GM12891 (cell line): ENCODE measurements at regions not wholly inside any gene's neighbourhood (a gene's known extent, or its start where the extent isn't known, plus 50 kb on each side); places are given as distances from the start of the nearest gene placed in this dataset.

Experiments
- DNase-seq: peaks from one replicate; pipeline ENCODE4 v3.0.0; 2011; ENCODE audit warnings: low spot score; ENCODE audit not compliant: insufficient read length
- FAIRE-seq: peaks from 2 replicates; lab custom pipeline; 2011; peaks lifted over from hg19 to GRCh38; lab: Jason Lieb, UNC
- PAX5 ChIP-seq: IDR thresholded peaks from 2 replicates; pipeline ENCODE4 v1.6.1; 2011; ENCODE audit warnings: low read length, moderate library complexity, mild to moderate bottlenecking; ENCODE audit not compliant: insufficient read depth, severe bottlenecking
- POLR2A ChIP-seq: IDR thresholded peaks from 2 replicates; pipeline ENCODE4 v1.6.1; 2011; ENCODE audit warnings: low read depth, low read length, control low read depth
- POLR2AphosphoS5 ChIP-seq: IDR thresholded peaks from 2 replicates; pipeline ENCODE4 v1.6.1; 2011; ENCODE audit warnings: low read depth, low read length, control low read depth
- POU2F2 ChIP-seq: IDR thresholded peaks from 2 replicates; pipeline ENCODE4 v1.6.1; 2011; ENCODE audit warnings: low read depth, mild to moderate bottlenecking, control low read depth, low read length, moderate library complexity
- SPI1 ChIP-seq: IDR thresholded peaks from 2 replicates; pipeline ENCODE4 v1.6.1; 2011; ENCODE audit warnings: low read depth, low read length, control low read depth
- TAF1 ChIP-seq: IDR thresholded peaks from 2 replicates; pipeline ENCODE4 v1.6.1; 2011; ENCODE audit warnings: low read depth, low read length, control low read depth

DNA sequence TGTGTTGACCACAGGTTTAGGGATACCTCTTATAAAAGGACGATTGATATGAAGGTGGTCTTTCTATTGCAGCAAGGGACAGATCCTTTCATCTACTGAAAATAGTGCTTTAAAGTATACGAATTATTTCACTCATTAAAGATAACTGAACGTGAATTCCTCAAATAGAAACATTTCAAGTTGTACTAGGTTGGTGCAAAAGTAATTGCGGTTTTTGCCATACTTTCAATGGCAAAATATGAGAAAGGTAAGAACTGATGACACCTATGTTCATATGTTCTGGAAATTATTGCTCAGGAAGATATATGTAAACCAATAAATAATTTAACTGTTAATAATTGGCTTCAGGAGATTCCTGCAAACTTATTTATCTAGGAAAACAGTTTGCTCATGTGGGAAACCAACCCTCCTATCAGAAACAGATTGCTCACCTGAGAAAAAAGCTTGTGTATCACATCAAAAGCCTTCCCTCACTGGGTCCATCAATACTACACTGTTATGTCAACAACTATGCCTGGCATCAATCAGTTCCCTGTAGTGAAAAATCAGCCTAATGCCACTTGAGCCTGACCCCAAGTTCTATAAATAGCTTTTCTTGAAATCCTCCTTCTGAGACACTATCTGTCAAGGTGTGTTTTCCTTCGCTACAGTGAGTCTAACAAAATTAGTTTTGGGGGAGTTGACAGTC is 81.5 kb upstream of the ACSL3 start:
- no peak for DNase-seq
- TF ChIP-seq PAX5 (no peak), TAF1 (no peak), POLR2AphosphoS5 (no peak)
- FAIRE-seq, result no peak

DNA sequence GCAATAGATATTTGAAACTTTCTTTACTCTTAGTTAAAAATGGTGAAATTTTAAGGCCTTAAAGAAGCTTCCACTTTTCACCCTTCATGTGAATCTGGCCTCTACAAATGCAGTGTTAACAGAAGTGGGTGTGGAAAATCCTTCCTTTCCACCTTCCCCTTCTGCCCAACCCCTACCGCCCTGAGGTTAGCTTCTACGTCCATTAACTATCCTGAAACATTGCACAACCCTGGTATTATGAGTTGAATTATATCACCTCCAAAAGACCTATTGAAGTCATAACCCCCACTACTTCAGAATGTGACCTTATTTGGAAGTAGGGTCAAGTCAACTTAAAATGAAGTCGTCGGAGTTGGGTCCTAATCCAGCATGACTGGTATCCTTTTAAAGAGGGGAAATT is 80.8 kb upstream of the ACSL3 start:
- DNase-seq (no peak), FAIRE-seq (no peak)
- no peak for TF ChIP-seq POLR2A
- no peak for TF ChIP-seq PAX5
- no peak for TF ChIP-seq POLR2AphosphoS5
- no peak for TF ChIP-seq POU2F2
- no peak for TF ChIP-seq SPI1
- TF ChIP-seq TAF1, result no peak

DNA sequence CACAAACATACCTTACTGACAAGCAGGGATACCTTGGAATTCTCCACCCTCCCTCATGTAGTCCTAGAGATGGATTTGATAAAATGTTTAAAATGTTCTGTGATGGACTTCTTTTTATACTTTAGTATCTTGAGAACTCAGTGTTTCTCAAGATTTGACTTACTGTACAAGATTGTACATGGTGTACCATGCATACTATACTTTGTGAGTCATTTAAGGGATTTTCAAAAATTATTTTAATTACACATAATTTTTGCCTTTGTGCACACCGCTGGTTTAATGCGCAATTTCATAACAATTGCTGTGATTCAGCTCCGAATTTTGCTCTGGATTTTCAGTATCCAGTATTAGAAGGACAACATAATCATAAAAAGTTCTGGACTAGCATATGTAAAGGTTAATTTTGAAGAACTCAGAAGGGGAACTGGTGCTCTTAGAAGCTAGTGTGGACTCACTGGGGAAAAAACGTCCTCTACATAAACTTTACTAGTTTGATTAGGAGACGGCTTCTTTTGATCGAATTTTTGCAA is 78.6 kb upstream of the ACSL3 start:
- TF ChIP-seq TAF1 (no peak), SPI1 (no peak), POLR2A (no peak), POU2F2 (no peak)
- FAIRE-seq, result no peak
- DNase-seq, result no peak

DNA sequence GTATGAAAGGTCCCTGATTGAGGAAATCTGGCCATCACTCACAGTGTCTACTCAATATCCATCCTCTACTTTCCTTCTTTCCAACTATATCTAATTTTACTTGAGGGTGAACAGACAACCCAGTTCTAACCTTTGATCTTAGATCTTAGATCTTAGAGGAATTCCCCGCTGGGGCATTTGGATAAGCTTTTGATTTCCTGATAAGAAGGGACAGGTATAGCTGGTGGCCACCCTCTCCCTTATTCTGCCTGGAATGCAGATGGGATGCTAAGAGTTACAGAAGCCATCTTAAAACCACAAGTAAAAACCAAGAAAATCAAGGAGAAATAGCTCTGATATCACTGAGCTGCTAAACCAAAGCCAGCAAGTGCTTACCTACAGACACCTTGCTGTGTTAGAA is 77.2 kb upstream of the ACSL3 start:
- TF ChIP-seq POLR2AphosphoS5 (no peak), SPI1 (no peak), TAF1 (no peak), PAX5 (no peak), POU2F2 (no peak), POLR2A (no peak)
- DNase-seq (no peak), FAIRE-seq (no peak)

DNA sequence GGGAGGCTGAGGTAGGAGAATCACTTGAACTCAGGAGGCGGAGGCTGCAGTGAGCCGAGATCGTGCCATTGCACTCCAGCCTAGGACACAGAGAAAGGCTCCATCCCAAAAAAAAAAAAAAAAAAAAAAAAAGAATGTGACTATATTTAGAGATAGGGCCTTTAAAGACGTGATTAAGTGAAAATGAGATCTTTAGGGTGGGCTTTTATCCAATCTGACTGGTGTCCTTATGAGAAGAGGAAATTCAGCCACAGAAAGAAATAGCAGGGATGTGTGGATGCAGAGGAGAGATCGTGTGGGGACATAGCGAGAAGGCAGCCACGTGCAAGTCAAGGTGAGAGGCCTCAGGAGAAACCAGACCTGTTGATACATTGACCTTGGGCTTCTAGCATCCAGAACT is 69.9 kb upstream of the ACSL3 start:
- no peak for FAIRE-seq
- TF ChIP-seq TAF1, result no peak
- no peak for TF ChIP-seq SPI1
- TF ChIP-seq POLR2AphosphoS5, result no peak
- no peak for TF ChIP-seq POU2F2
- no peak for TF ChIP-seq POLR2A
- TF ChIP-seq PAX5, result no peak
- no peak for DNase-seq

GRCh38 chr2:222792001-222792611 is 68.7 kb upstream of the ACSL3 start:
- no peak for FAIRE-seq
- TF ChIP-seq POU2F2 (no peak), POLR2AphosphoS5 (no peak), PAX5 (no peak), POLR2A (no peak), TAF1 (no peak), SPI1 (no peak)
- no peak for DNase-seq

DNA sequence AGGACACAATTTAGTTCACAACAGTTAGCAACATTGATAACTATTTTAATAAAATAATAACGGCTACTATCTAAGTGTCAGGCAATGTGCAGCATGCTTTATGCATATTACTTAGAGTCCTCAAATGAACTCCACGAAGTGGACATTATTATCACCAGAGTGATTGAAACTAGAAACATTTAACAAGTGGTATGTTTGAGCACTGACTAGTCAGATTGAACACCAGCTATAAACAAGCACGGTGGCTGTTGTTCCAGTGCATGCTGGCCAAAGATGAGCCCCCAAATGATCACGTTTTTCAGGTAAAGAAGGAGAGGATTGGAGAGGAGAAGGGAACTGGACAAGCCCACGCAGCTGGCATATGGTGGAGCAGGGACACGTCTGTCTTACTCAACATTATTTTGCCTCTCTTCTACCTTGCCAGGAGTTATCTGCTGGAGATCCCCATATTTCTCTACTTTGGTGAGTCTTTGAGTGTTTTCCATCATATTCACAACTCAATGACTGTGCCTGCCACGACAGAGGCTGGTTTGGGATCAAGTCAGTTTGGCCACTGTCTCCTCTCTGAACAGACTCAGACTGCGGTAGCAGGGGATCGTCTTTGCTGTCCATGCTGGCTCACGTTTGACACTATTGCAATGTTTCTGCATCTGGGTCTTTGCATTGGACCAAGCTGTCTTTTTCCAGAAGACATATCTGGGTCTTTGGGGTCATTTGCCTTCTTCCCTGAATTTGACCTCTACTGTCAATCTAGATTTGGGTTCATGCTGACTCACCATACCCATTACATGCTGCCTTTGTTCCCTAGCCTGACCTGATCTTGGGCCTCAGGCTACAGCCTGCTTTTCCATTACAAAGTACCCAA is 66.0 kb upstream of the ACSL3 start:
- FAIRE-seq (no peak), DNase-seq (no peak)
- TF ChIP-seq POU2F2 (no peak), TAF1 (no peak)

- DNase-seq (no peak), FAIRE-seq (no peak)
Observed at GRCh38 chr2:222795450-222796357, 65.1 kb upstream of the ACSL3 start.

DNA sequence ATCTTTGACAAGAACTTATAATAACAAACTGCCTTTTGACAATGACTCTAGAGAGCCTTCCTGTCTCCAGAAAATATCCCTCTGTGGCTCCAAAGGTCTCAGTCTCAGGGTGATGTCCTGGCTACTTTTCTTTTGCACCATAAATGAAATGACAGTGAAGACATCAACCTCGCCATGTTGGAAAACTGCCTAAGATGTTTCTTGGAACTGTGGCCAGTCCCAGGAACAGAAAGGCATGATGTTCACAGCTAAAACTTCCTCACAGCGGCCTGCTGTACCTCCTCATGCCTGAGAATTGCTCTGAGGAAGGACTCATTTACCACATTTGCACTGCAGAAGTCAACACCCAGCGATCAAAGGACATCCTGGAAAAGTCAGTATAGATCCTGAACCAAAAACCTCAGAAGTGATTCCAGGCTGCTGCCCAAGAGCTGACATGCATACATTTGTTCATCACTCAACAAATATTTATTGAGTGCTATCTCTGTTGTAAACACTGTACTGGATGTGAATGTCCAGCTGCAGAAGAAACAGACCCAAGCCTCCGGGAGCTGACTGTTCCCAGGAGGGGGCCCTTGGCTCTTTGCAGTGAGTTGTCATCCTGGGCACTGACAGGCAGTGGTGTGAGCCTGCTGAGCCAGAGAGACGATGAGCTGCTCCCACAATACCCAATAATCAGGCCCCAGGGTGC is 64.3 kb upstream of the ACSL3 start:
- TF ChIP-seq POLR2AphosphoS5 (no peak), TAF1 (no peak)
- DNase-seq (no peak), FAIRE-seq (no peak)

More at GRCh38 chr2:222795450-222796357, 65.1 kb upstream of the ACSL3 start:
- TF ChIP-seq TAF1 (no peak), PAX5 (no peak), POLR2AphosphoS5 (no peak), POLR2A (no peak), POU2F2 (no peak), SPI1 (no peak)
